Fibroblast of pulmonary artery (primary cell): ENCODE measurements at regions not wholly inside any gene's neighbourhood (a gene's known extent, or its start where the extent isn't known, plus 50 kb on each side); places are given as distances from the start of the nearest gene placed in this dataset.
A peak's percentile ranks its signal among the peaks of the same experiment; 100 is the strongest.

Source experiments
- DNase-seq: peaks from one replicate; pipeline ENCODE4 v3.0.0-alpha.2; 2010; ENCODE audit warnings: low read depth
- H3K4me3 ChIP-seq: replicated peaks from 2 replicates; pipeline ENCODE4 v1.5.1; 2011; ENCODE audit warnings: low read depth, mild to moderate bottlenecking, control low read depth, low read length, moderate library complexity
- TF ChIP-seq, protein P1 (sequence below): IDR thresholded peaks from 2 replicates; pipeline ENCODE4 v1.5.1; 2011; ENCODE audit warnings: mild to moderate bottlenecking, control low read depth, low read length, inconsistent platforms; ENCODE audit errors: missing control alignments

DNA sequence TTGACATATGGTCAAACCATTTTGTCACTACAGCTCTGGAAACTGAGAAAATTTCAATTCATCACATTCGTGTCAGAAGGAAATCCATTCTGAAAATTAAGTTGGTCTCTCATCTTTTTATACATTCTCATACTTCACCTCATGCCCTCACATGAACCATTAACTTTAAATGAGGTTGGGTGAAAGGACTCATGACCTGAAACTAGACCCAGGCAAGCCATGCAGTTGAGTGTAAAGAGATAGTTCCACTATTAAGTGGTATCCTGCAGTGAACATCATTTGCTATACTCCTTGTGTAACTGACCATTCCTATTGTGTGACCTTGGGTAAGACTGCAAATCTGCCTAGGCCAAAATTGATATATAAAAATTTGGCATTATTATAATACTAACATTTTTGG is 299.6 kb upstream of the GRIN3A start:
- TF ChIP-seq, protein P1, sequence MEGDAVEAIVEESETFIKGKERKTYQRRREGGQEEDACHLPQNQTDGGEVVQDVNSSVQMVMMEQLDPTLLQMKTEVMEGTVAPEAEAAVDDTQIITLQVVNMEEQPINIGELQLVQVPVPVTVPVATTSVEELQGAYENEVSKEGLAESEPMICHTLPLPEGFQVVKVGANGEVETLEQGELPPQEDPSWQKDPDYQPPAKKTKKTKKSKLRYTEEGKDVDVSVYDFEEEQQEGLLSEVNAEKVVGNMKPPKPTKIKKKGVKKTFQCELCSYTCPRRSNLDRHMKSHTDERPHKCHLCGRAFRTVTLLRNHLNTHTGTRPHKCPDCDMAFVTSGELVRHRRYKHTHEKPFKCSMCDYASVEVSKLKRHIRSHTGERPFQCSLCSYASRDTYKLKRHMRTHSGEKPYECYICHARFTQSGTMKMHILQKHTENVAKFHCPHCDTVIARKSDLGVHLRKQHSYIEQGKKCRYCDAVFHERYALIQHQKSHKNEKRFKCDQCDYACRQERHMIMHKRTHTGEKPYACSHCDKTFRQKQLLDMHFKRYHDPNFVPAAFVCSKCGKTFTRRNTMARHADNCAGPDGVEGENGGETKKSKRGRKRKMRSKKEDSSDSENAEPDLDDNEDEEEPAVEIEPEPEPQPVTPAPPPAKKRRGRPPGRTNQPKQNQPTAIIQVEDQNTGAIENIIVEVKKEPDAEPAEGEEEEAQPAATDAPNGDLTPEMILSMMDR = no peak
- DNase-seq = no peak
- H3K4me3 ChIP-seq = no peak overlapping the region

GRCh38 chr9:102035929-102036328 is 297.5 kb upstream of the GRIN3A start:
- TF ChIP-seq, protein P1 = no peak
- H3K4me3 ChIP-seq = no peak overlapping the region
- no peak for DNase-seq

- TF ChIP-seq, protein P1 = no peak
- no peak overlapping the region for H3K4me3 ChIP-seq
- no peak for DNase-seq
These were observed 294.2 kb upstream of the GRIN3A start for GRCh38 chr9:102032614-102033013.

- no peak for DNase-seq
- H3K4me3 ChIP-seq = no peak overlapping the region
- TF ChIP-seq, protein P1 = no peak
These were observed 262.5 kb upstream of the GRIN3A start for GRCh38 chr9:102000956-102001355.

DNA sequence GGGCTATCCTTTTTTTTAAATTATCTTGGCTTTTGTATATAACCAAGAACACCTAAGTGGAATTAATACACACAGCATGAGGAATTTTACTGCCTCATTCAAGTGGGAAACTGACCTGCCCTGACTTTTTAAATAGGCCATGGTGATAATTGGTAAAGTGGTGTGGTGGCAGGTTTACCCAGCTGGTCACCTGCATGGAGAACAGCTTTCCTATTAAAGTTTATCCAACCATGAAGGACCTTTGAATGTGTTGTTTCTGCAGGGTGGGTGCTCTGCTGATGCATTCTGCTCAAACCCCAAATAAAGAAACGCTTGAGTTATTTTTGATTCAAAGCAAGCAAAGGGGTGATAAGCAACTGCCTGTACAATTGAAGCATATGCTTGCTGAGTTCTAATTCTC is 261.0 kb upstream of the GRIN3A start:
- no peak for DNase-seq
- TF ChIP-seq, protein P1 = no peak
- H3K4me3 ChIP-seq = no peak overlapping the region

GRCh38 chr9:101995231-101995630 is 256.8 kb upstream of the GRIN3A start:
- DNase-seq = peak; percentile 2
- TF ChIP-seq, protein P1 = no peak
- no peak overlapping the region for H3K4me3 ChIP-seq

DNA sequence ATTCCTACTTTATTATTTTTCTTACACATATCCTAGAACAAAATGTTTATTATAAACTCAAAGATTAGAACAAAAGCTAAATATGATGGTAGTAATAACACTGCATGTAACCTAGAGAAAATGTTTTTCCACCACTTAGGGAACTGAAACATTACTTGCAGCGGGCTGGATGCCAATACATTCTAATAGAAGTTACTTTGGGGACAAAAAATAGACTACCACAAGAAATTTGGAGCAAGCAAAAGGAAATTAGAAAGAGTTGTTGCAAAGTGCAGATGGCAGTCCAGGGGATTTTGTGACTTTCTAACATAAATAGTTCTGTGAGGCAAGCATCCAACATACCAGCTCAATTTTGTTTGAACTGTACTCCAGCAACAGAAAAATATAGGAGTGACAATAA is 255.3 kb upstream of the GRIN3A start:
- no peak for DNase-seq
- H3K4me3 ChIP-seq = no peak overlapping the region
- TF ChIP-seq, protein P1 = no peak
